Endothelial cell (in vitro differentiated cells): ENCODE measurements at regions not wholly inside any gene's neighbourhood (a gene's known extent, or its start where the extent isn't known, plus 50 kb on each side); places are given as distances from the start of the nearest gene placed in this dataset.

Source experiments
- DNase-seq: peaks from one replicate; pipeline ENCODE4 v3.0.0; 2021; ENCODE audit warnings: low spot score
- H3K27ac Mint-ChIP-seq: one replicate; pipeline ENCODE4 v1.8.0; 2021; ENCODE audit warnings: mixed read lengths, inconsistent platforms; ENCODE audit not compliant: unreplicated experiment
- H3K27me3 Mint-ChIP-seq: one replicate; pipeline ENCODE4 v1.8.0; 2021; ENCODE audit warnings: mild to moderate bottlenecking, moderate library complexity, mixed read lengths, inconsistent platforms; ENCODE audit not compliant: unreplicated experiment
- H3K36me3 Mint-ChIP-seq: one replicate; pipeline ENCODE4 v1.8.0; 2021; ENCODE audit warnings: mild to moderate bottlenecking, low read depth, mixed read lengths, inconsistent platforms; ENCODE audit not compliant: unreplicated experiment
- H3K4me1 Mint-ChIP-seq: one replicate; pipeline ENCODE4 v1.8.0; 2021; ENCODE audit warnings: mild to moderate bottlenecking, mixed read lengths, inconsistent platforms; ENCODE audit not compliant: unreplicated experiment
- H3K4me3 Mint-ChIP-seq: one replicate; pipeline ENCODE4 v1.8.0; 2021; ENCODE audit warnings: mild to moderate bottlenecking, mixed read lengths, inconsistent platforms; ENCODE audit not compliant: unreplicated experiment
- H3K9me3 Mint-ChIP-seq: one replicate; pipeline ENCODE4 v1.8.0; 2021; ENCODE audit warnings: mixed read lengths, inconsistent platforms; ENCODE audit not compliant: unreplicated experiment
- TF ChIP-seq, protein P1 (sequence below): fragments of 200-600 bp; sonication (generic); IDR thresholded peaks from one replicate; pipeline ENCODE4 v1.5.0; 2021; ENCODE audit warnings: antibody characterized with exemption; ENCODE audit not compliant: unreplicated experiment

DNA sequence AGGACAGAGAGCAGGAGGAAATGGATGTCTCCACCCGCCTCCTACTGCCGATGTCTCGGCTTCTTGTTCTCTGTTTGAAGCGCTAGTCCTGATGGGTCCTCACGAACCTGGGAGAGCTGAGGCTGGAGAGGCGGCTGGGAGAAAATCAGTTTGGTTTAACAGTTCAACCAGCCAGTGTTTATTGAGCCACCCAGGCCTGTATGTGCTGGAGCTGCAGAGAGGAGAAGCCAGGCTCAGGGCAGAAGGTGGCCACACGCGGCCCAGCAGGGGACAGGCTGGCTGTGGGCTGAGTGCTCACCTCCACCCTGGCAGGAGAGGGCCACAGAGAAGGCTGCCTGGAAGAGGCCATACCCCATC, 202.1 kb downstream of the CYP26B1 start:
- Mint-ChIP-seq H3K36me3 (no peaks in the 10 kb centered on the region), H3K4me1 (peaks cover 19% of the 10 kb centered on the region), H3K9me3 (no peaks in the 10 kb centered on the region), H3K27ac (no peak overlapping the region), H3K27me3 (peaks cover 10% of the 10 kb centered on the region), H3K4me3 (no peak overlapping the region)
- TF ChIP-seq, protein P1, sequence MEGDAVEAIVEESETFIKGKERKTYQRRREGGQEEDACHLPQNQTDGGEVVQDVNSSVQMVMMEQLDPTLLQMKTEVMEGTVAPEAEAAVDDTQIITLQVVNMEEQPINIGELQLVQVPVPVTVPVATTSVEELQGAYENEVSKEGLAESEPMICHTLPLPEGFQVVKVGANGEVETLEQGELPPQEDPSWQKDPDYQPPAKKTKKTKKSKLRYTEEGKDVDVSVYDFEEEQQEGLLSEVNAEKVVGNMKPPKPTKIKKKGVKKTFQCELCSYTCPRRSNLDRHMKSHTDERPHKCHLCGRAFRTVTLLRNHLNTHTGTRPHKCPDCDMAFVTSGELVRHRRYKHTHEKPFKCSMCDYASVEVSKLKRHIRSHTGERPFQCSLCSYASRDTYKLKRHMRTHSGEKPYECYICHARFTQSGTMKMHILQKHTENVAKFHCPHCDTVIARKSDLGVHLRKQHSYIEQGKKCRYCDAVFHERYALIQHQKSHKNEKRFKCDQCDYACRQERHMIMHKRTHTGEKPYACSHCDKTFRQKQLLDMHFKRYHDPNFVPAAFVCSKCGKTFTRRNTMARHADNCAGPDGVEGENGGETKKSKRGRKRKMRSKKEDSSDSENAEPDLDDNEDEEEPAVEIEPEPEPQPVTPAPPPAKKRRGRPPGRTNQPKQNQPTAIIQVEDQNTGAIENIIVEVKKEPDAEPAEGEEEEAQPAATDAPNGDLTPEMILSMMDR = no peak
- no peak for DNase-seq

DNA sequence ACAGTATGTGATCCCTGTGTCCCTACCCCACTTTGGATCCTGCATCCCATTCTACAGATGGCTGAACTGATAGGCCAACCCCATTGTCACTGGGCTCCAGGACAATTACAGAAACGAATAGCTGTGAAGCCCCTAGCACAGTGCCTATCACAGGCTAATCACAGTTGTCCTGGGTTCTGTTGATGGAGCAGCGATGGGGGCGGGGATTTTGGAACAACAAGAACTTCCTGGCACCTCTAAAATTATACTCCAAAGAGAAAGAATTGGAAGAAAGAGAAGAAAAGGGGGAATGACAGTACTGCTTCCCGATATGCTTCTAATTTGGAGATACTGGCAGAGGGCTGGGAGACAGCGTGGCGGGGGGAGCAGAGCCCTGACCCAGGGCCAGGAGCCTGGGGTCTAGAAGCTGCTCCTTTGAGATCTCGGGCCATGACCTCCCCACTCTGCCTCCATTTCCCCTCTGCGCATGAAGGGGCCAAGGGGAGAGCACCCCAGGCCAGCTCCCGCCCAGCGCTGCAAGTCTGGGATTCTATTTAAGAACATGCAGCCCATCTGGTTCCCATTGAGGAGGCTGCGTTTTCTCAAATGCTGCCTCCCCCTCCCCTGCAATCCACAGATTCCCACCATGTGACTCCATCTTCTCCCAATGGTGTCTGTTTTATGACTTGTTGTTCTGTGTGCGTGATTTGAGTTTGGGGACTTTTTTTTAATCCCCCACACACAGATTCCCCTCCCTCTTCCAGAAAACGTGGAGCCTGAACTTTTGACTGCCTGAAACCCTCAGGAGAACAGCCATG, 202.7 kb downstream of the CYP26B1 start:
- Mint-ChIP-seq H3K9me3 (no peaks in the 10 kb centered on the region), H3K27me3 (peaks cover 10% of the 10 kb centered on the region), H3K36me3 (no peaks in the 10 kb centered on the region), H3K4me1 (peaks cover 19% of the 10 kb centered on the region), H3K27ac (no peak overlapping the region), H3K4me3 (no peak overlapping the region)
- DNase-seq = no peak
- TF ChIP-seq, protein P1 = no peak

DNA sequence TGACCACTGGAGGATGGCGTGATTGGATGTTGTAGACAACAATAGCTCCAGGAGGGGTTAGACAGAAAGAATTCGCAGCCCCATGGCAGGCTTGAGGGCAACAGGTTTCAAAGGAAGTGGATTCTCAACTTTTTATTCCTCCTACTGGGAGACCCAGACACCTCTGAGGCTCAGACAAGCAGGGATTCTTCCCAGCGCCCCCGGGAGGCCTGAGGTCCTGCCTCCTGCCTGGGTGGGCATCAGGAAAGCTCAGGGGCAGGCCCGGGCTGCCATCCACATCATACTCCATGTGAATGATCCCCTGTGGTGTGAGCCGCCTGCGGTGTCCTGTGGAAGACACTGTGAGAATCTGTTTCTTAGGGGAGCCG, 203.5 kb downstream of the CYP26B1 start:
- TF ChIP-seq, protein P1 = no peak
- Mint-ChIP-seq H3K9me3 (no peaks in the 10 kb centered on the region), H3K27ac (no peak overlapping the region), H3K27me3 (peaks cover 10% of the 10 kb centered on the region), H3K36me3 (no peaks in the 10 kb centered on the region), H3K4me1 (peaks cover 19% of the 10 kb centered on the region), H3K4me3 (no peak overlapping the region)
- no peak for DNase-seq

DNA sequence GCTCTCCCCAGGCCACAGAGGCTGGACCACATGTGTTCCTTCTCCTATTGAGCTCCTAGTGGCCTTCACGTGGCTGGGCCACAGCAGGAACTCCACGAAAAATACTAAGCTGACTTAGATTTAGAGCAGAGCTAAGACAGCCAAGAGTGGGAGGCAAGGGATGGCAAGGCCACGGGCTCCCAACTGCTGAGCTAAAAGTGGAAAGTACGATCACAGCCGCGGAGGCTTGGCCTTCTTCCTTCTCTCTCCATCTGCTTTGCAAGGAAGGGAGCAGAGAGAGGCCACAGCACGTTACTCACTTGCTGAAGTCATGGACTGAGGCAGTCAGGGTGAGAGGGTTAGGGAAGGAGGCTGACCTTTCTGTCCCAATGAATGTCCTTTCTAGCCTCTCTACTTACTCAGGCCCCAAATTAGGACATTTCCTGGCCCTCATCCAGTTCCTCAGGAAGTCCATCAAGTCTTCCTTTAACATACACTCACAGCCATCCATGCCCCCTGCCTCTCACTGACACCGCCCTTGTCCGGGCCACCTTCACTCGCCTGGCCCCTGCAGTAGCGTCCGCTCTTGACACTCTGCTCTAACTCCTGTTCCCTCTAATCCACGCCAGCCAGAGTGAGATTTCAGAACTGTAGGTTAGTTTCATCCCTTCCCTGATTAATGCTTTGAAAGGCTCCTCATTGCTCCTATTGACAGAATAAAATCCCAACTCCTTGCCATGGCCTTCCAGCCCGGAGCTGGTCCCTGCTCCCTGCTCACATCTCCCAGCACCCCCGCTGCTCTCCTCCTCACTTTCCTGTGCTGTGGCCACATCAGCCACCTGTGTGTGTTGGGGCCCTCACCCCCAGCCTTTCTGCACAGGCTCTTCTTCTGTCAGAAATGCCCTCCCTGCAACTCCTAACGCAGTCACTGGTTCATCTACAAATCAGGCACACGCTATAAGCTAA, 204.2 kb downstream of the CYP26B1 start:
- Mint-ChIP-seq H3K27me3 (peaks cover 11% of the 10 kb centered on the region), H3K36me3 (no peaks in the 10 kb centered on the region), H3K9me3 (no peaks in the 10 kb centered on the region), H3K4me3 (no peak overlapping the region), H3K27ac (no peak overlapping the region), H3K4me1 (peaks cover 19% of the 10 kb centered on the region)
- TF ChIP-seq, protein P1 = no peak
- no peak for DNase-seq
